NCI-H345 treated with DMSO at 0.1 percent for 48 hours (cell line): ENCODE measurements at regions not wholly inside any gene's neighbourhood (a gene's known extent, or its start where the extent isn't known, plus 50 kb on each side); places are given as distances from the start of the nearest gene placed in this dataset.
"Not testable (repeated sequence)": the region's sequence is repeated elsewhere in the genome, so short reads cannot be mapped to it uniquely, and the experiment has no call there.

Source experiments
- DNase-seq: peaks from one replicate; lab custom pipeline; 2025; ENCODE audit not compliant: unreplicated experiment; lab: John Stamatoyannopoulos, UW

DNA sequence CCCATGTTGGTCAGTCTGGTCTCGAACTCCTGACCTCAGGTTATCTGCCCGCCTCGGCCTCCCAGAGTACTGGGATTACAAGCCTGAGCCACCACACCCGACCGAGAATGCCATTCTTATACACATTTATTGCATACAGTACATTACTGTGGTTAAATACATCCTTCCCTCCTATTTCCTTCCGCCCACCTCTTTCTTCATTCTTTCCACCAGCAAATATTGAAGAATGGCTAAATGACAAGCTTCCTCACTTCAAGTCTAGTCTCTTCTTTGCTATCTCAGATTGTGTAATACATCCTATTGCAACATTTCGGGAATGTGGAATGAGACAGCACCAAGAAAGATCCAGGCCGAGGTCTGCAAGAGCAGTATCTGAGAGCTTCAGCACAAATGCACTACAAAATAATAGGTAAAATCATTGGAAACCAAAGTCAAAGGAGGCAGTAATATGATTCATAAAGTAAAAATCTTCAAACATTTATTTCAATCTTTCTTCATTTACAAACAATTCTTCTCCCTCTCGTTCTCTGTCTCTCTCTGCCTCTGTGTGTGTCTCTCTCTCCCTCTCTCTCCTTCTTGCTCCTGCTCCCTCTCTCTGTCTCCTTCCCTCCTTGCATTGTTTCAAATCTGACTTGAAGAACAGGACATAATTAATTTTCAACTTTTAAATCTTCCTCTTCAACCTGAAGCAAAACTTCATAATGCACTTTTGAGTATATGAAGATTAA lies 94.7 kb upstream of the TGFBR2 start:
- no peak for DNase-seq

- no peak for DNase-seq
These were observed 93.8 kb upstream of the TGFBR2 start for GRCh38 chr3:30512576-30512975.

- DNase-seq, result no peak
These were observed 92.8 kb upstream of the TGFBR2 start for GRCh38 chr3:30513374-30514152.

DNA sequence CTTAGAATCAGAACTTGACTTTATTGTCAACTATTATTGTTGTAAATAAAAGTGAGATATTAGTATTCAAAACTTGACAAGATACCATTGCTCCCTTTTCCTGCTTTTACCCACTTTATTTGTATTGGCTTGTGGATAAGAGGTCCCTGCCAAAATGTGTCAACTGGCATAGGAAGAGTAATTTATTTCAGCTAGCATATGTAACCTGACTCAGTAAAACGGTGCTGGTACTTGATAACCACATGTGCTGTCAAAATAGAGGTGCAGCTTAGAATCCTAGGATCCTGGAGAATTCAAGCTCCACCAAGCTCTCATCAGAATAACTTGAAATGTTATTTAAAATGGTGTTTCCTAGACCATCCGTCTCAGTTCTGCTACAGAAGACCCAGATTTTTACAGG lies 90.2 kb upstream of the TGFBR2 start:
- no peak for DNase-seq

DNA sequence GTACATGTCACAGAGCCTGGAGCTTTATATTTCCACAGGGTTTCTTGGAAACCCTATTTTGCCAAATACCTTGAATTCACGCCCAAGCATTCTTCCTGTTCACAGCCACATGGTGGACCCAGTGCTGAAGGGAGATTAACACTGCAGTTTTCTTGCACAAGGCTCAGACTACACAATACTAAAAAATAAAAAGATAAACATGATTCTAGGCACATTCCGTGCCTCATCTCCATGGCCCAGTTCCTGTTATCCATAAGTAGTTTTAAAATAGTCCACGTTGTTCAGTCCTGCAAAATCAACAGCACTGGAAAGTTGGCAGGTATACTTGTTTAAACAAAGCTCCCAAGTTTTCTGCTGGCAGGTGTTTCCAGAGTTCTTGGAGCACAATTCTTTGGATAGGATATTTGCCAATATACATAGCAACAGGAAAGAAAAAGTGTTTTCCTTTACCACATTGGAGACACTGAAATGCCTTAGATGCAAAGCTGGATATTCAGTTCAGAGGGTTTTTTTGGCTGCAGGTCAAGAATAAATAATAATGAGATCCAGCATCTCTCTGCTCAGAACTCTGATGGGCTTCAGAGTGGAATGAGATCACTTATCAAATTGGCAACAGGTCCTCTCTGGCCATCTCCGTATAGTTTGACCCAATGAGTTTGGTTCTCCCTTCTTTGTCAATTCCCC lies 88.1 kb upstream of the TGFBR2 start:
- DNase-seq, result peak; percentile 25

DNA sequence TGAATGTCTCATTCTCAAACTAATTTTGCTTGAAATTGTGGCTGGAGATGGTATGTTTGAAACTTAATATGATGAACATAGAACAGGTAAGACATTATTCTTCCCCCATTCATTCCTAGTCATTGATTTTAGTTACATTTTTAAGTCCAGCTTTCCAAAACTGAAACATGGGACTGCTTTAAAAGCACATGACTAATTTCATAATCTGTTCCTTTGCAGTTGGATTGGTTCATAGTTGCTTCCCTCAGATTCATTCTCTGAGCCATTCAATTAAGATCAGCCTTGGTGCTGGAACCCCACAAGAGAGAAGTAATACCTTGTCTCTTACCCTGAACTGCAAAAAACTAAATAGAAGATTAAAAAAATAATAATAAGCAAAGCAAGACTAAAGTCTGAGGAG lies 87.5 kb upstream of the TGFBR2 start:
- DNase-seq, result no peak

DNA sequence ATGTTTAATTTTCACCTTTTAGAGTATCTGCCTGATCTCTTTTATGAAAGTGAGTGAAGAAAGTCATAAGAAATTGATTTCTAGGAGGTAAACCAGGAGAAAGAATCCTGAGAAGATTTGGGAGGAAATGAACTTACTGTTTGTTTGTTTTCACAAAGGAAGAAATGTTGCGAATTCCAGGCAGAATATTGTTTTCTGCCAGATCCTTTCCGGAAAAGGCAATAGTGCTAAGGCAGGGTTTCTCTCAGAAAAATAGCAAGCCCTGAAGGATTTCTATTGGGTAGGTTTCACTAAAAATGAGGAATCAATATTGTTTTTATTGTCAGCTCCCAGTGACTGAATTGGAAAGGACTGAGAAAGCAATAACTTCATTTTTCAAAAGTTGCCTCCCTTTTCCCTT lies 85.7 kb upstream of the TGFBR2 start:
- no peak for DNase-seq

DNA sequence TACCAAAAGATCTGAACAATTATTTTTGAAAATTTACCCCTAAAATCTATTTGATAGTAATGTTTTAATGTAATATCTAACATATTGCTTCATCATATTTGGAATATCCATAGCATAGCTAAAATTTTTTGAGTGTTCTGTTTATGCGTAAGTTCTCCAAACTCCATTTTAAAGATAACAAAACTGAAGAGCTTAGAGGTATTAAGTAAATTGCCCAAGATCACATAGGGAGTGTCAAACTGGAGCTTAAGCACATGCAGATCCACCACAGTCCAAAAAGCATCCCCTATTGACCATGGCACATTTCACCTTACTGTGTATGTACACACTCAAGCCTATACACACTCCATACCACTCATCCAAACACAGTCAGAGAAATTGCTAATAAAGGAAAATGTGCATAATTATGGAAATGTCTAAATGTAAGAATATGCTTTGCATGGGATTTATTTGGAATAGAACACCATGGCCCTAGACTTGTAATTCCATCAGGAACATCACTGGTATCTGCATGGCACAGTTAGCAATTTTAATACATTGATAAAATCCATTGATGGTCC lies 85.2 kb upstream of the TGFBR2 start:
- no peak for DNase-seq

DNA sequence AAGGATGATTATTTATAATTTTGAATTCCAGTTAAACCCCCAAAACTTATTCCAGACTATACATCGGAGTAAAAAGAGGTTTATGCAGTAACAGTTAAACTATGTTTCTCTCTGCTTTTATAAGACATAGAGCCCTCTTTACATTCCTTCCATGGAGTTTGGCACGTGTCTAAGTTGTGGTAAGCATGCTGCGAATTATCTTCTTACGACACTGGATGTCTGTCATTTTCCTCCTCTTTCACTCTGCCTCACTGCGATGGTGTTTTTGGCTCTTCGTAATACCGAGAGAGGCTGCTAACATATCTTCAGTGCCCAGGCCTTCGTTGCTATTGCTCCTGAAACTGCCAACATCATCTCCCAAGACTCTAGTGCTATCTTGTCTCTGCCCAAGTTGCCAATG lies 83.9 kb upstream of the TGFBR2 start:
- no peak for DNase-seq

- DNase-seq, result no peak
These were observed 83.0 kb upstream of the TGFBR2 start for GRCh38 chr3:30523366-30523765.

DNA sequence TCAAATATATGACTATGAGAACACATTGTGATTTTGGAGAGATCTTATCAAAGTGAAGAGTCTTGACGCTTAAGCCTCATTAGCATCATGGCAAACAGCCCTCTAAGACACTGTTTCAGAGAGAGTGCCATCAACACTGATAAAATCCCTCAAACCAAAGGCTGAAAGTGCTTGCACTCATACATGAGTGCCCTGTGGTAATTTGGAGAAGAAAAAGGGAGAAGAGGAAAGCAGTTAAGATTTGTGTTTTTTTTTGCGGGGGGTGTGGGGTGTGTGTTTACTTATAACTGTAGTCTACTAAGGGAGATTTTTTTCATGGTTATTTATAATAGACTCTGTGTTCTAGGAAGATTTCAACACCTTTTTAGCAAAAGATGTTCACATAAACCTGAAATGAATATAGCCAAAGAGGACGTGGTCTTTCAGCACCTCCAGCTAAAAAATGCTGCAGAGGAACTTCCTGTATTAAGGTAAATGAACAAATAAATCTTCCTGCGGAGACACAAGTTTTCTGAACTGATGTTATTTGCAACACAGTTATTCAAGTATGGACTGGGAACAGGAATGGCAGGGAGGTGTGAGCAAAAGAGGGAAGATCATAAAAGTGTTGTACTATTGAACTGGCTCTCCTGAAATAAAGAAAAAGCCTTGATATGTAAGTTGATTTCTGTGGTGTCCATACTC lies 81.9 kb upstream of the TGFBR2 start:
- no peak for DNase-seq

DNA sequence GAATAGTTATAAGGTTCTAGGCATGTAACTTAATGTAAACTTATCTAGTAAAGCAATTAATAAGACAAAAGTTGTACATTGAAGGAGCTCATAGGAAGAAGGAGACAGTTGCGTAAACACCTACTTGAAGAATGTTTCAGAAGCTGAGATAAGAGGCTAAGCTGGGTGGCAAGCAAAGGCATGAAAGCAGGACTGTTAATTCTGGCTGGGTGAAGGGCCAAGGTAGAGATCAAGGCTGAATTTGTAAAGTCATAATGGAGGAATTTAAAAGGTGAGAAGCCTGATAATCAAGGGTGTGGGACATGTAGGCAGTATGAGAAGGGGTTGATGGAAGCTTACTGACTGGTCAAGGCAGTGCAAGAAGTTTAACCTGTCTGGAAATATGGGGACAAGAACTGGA lies 80.4 kb upstream of the TGFBR2 start:
- no peak for DNase-seq

DNA sequence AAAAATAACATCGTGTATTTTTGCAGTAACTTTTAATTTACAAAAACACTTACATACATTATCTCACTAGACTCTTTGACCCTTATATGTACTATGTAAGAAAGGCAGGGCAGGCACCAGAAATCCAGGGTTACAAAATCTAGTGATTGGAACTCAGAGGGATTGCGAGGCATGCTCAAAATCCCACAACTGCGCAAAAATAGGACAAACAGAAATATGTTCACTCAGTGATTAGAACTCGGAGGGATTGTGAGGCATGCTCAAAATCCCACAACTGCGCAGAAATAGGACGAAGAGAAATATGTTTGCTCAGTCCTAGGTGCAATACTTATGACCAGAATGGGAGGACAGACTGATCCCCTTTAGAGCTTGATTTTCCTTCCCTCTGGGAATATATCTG lies 79.2 kb upstream of the TGFBR2 start:
- no peak for DNase-seq

DNA sequence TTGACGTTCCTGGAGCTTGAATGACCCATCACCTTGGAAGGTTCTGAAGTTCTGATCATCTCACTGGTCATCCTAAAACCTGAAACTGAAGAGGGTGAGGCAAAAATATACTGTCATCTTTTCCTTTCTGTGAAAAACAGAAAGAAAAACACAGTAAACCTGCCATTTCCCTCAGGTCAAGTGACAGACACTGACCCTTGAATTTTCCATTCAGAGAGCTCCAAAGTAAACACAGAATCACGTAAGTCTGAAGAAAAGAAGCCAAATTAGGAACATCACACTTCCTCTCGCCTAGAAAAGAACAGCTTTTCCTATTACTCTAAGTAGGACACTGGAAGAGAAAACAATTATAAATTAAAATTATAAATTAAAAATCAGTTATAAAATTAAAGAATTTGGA lies 78.7 kb upstream of the TGFBR2 start:
- no peak for DNase-seq

- DNase-seq, result no peak
These were observed 76.3 kb upstream of the TGFBR2 start for GRCh38 chr3:30530084-30530483.

- DNase-seq, result no peak
These were observed 75.3 kb upstream of the TGFBR2 start for GRCh38 chr3:30531017-30531570.

- DNase-seq, result no peak
These were observed 70.9 kb upstream of the TGFBR2 start for GRCh38 chr3:30535525-30535924.

DNA sequence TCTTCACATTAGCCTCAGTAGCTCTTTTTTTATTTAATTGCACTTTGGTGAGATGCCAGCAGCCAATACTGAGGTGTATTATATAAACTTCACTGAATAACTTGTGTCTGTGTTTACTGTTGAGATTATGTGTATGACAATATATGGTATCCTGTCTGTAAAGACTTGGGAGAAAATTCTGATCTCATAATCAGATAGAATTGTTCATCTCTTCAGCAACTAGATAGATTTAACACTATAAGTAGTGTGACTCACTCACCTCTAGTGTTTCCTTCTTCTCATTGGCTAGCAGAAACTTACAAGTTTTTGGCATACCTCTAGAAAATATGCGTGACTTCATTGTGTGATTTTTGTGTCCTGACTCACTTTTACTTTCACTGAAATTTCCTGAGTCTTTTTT lies 67.6 kb upstream of the TGFBR2 start:
- DNase-seq, result no peak

- DNase-seq, result no peak
These were observed 67.2 kb upstream of the TGFBR2 start for GRCh38 chr3:30539206-30539605.

GRCh38 chr3:30539772-30540171 lies 66.6 kb upstream of the TGFBR2 start:
- no peak for DNase-seq

DNA sequence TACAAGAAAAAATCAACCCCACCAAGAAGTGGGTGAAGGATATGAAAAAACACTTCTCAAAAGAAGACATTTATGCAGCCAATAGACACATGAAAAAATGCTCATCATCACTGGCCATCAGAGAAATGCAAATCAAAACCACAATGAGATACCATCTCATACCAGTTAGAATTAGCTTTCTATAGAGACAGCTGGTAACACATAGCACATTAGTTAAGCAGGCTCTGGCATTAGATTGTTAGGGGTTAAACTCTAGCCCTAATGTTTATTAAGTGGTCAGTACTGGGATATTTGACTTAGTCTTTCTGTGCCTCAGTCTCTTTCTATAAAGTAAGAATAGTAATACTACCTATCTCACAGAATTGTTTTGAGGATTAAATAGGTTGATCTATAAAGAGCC lies 65.2 kb upstream of the TGFBR2 start:
- not testable (repeated sequence) for DNase-seq
